ENCODE measurements at regions not wholly inside any gene's neighbourhood (a gene's known extent, or its start where the extent isn't known, plus 50 kb on each side); places are given as distances from the start of the nearest gene placed in this dataset.

DNA sequence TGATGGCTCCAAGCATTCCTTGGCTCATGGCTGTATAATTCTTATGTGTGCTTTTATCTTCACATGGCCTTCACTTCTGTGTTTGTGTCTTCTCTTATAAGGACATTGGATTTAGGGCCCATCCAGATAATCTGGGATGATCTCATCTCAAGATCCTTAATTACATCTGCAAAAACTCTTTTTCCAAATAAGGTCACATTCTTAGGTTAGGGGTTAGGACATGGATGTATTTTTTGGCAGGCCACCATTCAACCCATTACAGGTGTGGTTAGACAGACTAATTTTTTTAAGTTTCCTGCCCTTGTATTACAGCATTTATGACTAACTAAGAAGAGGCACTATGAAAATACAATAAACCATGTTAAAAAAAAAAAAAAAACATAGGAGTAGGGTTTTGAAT is 254.0 kb downstream of the TPBG start (continued):
- TF ChIP-seq CTCF (IDR thresholded peaks at IDR 0.05 in 2 of 3, conservative IDR thresholded peaks at IDR 0.05 in 1 of 3; ENCODE audit: borderline replicate concordance in 1 of 3, insufficient read depth in 1 of 3, low read depth in 2 of 3, low read length in 2 of 3) (no peak), EZH2phosphoT487 (IDR thresholded peaks at IDR 0.05; ENCODE audit: borderline replicate concordance) (no peak), SRF (IDR thresholded peaks at IDR 0.05; ENCODE audit: low read depth) (no peak), TCF7L2 (IDR thresholded peaks at IDR 0.05; ENCODE audit: borderline replicate concordance, extremely low read depth, insufficient read depth, insufficient read length) (no peak), REST (IDR thresholded peaks at IDR 0.05; ENCODE audit: low read depth) (no peak), CBX3 (IDR thresholded peaks at IDR 0.05; ENCODE audit: low read depth) (no peak), ZNF274 (IDR thresholded peaks at IDR 0.05; ENCODE audit: low read depth, low read length) (no peak)

DNA sequence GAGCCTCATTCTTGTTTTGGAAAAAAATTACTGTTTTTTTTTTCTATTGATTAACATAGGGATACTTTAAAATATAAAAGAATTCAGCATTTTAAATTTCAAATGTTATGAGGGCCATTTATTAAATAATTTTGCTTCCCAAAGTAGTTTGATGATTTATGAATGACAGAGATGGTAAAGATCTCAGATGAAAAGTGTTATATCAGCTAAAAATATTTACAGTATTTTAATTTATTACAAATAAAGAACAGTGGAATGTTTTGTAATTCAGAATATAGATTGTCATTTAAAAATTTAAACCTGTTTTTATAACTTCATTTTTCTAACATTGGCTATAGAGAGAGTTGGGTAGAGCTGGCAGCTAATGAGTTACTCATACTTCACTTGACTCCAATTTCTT is 256.0 kb downstream of the TPBG start:
- CTCF ChIA-PET = no interaction called here
- RAD21 ChIA-PET (ENCODE audit: low non-redundant PET in 1 of 2, low total read pairs in 2 of 2, uncharacterized antibody in 2 of 2, unreplicated experiment in 2 of 2) = no interaction called here
- POLR2A ChIA-PET = no interaction called here

More for the DNA sequence above, 256.0 kb downstream of the TPBG start:
- TF ChIP-seq RAD21 (IDR thresholded peaks at IDR 0.05; ENCODE audit: low read depth) (no peak), ZFX (IDR thresholded peaks at IDR 0.05) (no peak), EZH2phosphoT487 (IDR thresholded peaks at IDR 0.05; ENCODE audit: borderline replicate concordance) (no peak)
- H3K4me1 ChIP-seq (ENCODE audit: control insufficient read depth in 1 of 2, insufficient read depth in 2 of 2, low read length in 2 of 2) = no peaks in the 10 kb centered on the region
- H2AFZ ChIP-seq (ENCODE audit: low read depth, low read length, poor library complexity, severe bottlenecking) = no peak overlapping the region
- H3K36me3 ChIP-seq (ENCODE audit: control insufficient read depth in 1 of 2, insufficient read depth in 2 of 2, low read length in 2 of 2) = no peaks in the 10 kb centered on the region
- BruUV-seq (replicated peaks) = no TSS peak
- no peak overlapping the region for H3K27ac ChIP-seq (ENCODE audit: low read depth, low read length)
- no peak overlapping the region for H3K9ac ChIP-seq (ENCODE audit: low read length)
- no peaks in the 10 kb centered on the region for H3K27me3 ChIP-seq (ENCODE audit: insufficient read depth, low read length)
- DNase-seq (ENCODE audit: low read depth, low spot score) (no peak), ATAC-seq (no peak)
- H3K9me2 ChIP-seq (ENCODE audit: insufficient read depth) = no peaks in the 10 kb centered on the region
- H4K20me1 ChIP-seq (ENCODE audit: insufficient read depth) = no peaks in the 10 kb centered on the region
- H3K4me3 ChIP-seq (replicated peaks in 1 of 2; ENCODE audit: low read depth in 1 of 2, low read length in 2 of 2) = no peak overlapping the region
- no peak overlapping the region for H3K4me2 ChIP-seq (ENCODE audit: low read length)
- no peaks in the 10 kb centered on the region for H3K9me3 ChIP-seq (ENCODE audit: control insufficient read depth in 1 of 2, insufficient read depth in 1 of 2, low read depth in 1 of 2, low read length in 2 of 2)
- no peaks in the 10 kb centered on the region for H3K79me2 ChIP-seq (ENCODE audit: insufficient read depth, low read length)
- intact Hi-C loops (cut with micrococcal nuclease) = no loop called here
